GM18520 (cell line): ENCODE measurements at regions not wholly inside any gene's neighbourhood (a gene's known extent, or its start where the extent isn't known, plus 50 kb on each side); places are given as distances from the start of the nearest gene placed in this dataset.
"Not testable (repeated sequence)": the region's sequence is repeated elsewhere in the genome, so short reads cannot be mapped to it uniquely, and the experiment has no call there.

Source experiments
- ATAC-seq: cut with Tn5 transposase; IDR thresholded peaks from one replicate; pipeline ENCODE4 v1.9.1; 2021; ENCODE audit not compliant: unreplicated experiment

- ATAC-seq, result no peak
Measured at GRCh38 chr5:21071421-21071820, 1083.4 kb upstream of the CDH18 start.

GRCh38 chr5:21070858-21071257 is 1082.9 kb upstream of the CDH18 start:
- ATAC-seq, result no peak

GRCh38 chr5:21067724-21068123 is 1079.7 kb upstream of the CDH18 start:
- ATAC-seq, result no peak

GRCh38 chr5:21063146-21063545 is 1075.1 kb upstream of the CDH18 start:
- ATAC-seq, result no peak

GRCh38 chr5:21058289-21058688 is 1070.3 kb upstream of the CDH18 start:
- ATAC-seq, result peak; percentile 97

DNA sequence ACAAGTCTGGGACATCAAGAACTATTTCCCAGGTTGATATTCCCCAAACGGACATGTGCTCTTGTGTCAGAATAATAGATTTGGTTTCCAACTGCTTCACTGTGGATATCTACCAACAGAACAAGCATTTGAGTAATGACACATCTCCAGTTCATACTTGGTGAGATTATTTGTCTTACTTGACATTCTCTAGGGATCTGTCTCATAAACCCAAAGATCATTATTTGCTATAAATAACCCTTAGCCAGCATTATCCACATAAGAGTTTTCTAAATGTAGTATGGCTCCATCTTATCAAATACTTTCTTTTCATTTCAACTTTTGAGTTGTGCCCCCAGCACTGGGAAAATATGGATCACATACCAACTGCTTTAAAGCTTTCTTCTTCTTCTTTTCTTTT is 1063.9 kb upstream of the CDH18 start:
- no peak for ATAC-seq

DNA sequence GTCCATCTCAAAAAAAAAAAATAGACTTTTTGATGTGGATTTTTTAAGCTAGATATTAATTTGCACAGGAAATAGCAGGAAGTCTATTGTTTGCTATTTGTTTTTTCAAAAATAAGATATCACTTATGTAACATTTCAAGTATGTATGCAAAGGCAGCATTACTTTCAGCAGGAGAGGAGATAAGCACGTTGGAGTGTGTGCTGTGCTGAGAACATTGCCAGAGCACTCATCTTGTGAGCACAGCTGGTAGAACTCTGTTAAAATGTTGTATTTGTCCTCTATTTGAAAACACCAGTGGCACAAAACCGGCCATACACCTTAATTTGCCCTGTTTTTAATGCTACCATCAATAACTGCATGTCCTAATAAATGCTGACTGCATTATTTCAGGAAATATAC is 1061.9 kb upstream of the CDH18 start:
- no peak for ATAC-seq

GRCh38 chr5:21030981-21031380 is 1043.0 kb upstream of the CDH18 start:
- ATAC-seq, result no peak

DNA sequence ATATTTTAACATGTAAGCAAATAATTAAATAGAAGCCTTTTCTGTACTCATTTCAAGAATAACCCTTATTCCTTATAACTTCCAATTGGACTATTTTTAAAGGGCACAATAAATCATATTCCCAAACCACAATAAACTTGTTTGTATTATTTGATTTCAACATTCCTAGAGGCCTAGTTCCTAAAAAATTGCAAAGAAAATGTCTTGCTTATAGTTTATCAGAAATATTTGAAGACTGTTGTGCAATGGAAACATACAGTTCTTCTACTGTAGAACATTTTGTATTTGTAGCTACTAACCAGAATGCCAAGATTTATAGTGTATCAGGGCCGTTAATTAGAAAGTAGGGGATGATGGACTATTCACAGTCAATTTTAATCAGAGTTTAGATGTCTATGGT is 1037.0 kb upstream of the CDH18 start:
- no peak for ATAC-seq

- ATAC-seq, result no peak
Measured at GRCh38 chr5:21013237-21013636, 1025.2 kb upstream of the CDH18 start.

- no peak for ATAC-seq
Measured at GRCh38 chr5:21007781-21008180, 1019.8 kb upstream of the CDH18 start.

- not testable (repeated sequence) for ATAC-seq
Measured at GRCh38 chr5:20988933-20989332, 1000.9 kb upstream of the CDH18 start.

GRCh38 chr5:20985754-20986153 is 997.8 kb upstream of the CDH18 start:
- ATAC-seq, result no peak

DNA sequence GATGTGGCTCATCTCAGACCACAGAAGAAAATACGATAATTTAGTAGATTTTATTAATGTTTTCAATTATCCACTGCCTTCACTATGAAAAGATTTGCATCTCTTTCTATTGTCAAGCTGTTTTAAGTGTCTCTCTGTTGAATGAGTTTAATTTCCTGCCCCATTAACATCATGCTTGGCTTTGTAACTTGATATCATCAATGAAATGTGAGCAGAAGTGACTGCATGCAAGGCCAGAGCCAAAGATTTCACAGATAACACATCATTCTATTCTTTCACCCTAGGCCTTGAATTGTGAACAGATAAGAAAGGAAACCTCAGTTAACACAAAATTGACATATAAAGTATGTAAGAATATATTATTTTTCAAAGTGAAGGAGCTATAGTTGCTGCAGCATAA is 986.4 kb upstream of the CDH18 start:
- ATAC-seq, result no peak

DNA sequence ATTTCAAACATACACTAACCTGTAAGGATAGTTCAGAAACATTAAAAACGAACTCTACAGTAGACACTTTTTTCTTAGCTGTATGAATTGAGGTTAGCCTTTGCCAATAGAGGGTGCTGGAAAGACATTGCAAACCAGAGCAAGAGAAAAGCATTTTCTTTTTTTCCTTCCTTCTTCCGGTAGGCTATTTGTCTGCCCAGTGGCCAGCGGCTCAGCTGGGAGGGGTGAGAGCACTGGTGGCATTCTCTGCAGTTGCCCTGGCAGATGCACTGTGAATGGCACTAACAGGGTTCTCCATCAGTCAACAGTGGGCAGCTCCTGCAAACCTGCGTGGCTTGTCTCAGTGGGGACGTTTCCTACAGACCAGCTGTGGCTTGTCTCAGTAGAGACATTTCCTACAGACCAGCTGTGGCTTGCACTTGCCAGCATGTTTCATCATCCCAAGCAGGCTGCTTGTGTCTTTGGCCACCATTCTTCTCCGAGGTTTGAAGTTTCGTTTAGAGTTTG is 984.5 kb upstream of the CDH18 start:
- peak; percentile 85 for ATAC-seq

DNA sequence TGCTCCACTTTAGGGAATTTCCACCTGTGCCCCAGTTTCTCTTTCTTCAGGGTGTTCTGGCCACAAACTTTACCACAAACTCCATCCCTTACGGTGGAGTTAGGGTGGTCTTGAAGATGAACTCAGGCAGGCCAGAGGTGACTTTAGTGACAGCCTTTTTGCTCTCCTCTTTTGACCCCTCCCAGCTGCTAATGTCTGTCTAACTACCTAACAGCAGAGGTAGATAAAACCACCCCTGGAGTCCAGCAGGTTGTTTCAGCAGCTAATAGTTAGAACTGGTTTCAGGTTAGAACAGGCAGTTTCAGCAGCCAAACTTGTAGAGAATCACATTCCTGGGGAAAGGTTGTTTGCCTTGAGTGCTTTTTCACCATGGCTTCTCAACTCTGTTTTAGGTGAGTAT is 971.3 kb upstream of the CDH18 start:
- ATAC-seq, result no peak

DNA sequence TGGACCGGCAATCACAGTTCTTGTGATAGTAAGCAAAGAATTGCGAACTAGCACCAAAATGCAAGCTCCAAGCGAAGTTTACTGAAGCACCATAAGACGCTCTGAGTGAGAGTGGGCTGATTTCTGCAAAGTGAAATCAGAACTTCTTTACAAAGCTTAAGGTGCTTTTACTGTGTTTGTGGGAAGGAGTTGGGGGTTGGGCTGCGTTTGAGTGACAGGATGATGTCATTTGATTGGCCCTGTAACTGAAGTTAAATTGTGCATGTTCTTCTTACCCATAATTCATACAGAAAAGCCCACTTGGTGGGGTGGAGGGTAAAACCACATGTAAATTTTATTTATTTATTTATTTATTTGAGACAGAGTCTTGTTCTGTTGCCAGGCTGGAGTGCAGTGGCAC is 970.6 kb upstream of the CDH18 start:
- no peak for ATAC-seq

GRCh38 chr5:20956134-20956533 is 968.1 kb upstream of the CDH18 start:
- peak; percentile 45 for ATAC-seq

GRCh38 chr5:20949636-20950035 is 961.6 kb upstream of the CDH18 start:
- no peak for ATAC-seq

DNA sequence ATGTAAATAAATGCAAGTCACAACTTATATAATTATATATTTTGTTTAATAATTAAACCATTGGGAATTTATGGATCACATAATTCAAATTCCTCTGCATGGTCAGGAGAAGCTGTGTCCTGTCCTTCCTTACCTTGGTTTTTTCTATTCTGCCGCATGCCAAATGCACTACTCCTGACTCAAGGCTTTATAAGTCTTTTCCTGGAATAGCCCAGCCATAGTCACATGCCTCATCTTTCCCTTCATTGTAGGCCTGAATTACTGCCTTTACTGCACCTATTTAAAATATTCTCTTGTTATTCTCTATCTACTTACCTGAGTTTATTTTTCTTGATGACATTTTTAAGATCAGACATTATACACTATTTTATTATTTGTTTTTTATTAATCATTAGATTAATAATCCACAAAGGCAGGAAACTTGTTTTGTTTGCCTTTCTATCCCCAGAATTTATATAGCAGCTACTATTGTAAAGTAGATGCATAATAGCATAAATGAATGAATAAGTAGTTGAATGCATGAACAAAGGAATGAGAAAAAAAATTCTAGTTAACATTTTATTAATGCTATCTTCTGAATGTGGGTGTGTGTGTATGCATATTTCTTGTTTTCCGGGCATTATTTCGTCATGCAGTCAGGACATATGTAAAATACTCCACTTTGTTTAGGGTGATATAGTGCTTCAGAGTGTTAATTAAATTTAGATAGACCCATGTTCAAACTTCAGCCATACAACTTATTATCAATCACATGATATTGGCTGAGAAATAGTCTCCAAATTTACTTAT is 955.4 kb upstream of the CDH18 start:
- not testable (repeated sequence) for ATAC-seq

GRCh38 chr5:20942603-20943002 is 954.6 kb upstream of the CDH18 start:
- not testable (repeated sequence) for ATAC-seq

DNA sequence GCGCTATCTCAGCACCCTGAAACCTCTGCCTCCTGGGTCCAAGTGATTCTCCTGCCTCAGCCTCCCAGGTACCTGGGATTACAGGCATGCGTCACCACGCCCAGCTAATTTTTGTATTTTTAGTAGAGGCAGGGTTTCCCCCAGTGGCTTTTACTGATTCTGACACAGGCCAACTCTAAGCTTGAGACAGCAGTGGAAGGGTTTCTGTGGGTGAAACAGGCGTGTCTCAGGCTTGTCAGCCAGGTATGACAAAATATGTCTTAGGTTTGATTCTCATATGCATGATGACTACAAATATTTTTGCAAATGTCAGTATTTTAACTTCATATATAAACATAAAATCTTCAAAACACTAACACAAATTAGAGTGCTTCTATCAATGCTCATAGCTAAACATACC is 952.8 kb upstream of the CDH18 start:
- not testable (repeated sequence) for ATAC-seq

- ATAC-seq, result not testable (repeated sequence)
Measured at GRCh38 chr5:20890936-20891335, 902.9 kb upstream of the CDH18 start.
